Stimulated activated CD8-positive, alpha-beta memory T cell treated with anti-CD3 and anti-CD28 coated beads, Interleukin-15, amount 100 ng/mL, for 1 hour (primary cell): ENCODE measurements at regions not wholly inside any gene's neighbourhood (a gene's known extent, or its start where the extent isn't known, plus 50 kb on each side); places are given as distances from the start of the nearest gene placed in this dataset.
"Not testable (repeated sequence)": the region's sequence is repeated elsewhere in the genome, so short reads cannot be mapped to it uniquely, and the experiment has no call there.

Source experiments
- DNase-seq: peaks from one replicate; pipeline ENCODE4 v3.0.0-alpha.2; 2020; ENCODE audit warnings: low read depth

- no peak for DNase-seq
Measured at GRCh38 chr1:30123896-30124295, 599.5 kb downstream of the MATN1 start.

- DNase-seq: no peak
Measured at GRCh38 chr1:30123036-30123435, 600.3 kb downstream of the MATN1 start.

GRCh38 chr1:30120245-30121000 is 603.0 kb downstream of the MATN1 start:
- DNase-seq: no peak

- no peak for DNase-seq
Measured at GRCh38 chr1:30117685-30118084, 605.7 kb downstream of the MATN1 start.

GRCh38 chr1:30111431-30111830 is 612.0 kb downstream of the MATN1 start:
- DNase-seq: no peak

DNA sequence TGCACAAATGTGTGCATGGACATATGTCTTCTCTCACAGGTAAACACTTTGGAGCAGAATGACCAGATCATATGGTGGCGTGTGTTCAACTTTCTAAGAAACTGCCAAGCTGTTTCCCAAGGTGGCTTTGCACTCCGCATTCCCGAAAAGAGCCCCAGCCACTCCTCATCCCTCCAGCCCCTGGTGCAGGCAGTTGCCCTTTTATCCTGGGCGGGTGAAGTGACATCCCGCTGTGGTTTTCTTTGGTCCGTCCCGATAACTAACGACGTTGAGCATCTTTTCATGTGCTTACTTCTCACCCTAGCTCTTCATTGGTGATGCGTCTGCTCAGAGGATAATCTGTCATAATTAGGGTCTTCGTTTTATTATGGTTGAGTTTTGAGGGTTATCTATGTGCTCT is 612.5 kb downstream of the MATN1 start:
- no peak for DNase-seq

- DNase-seq: no peak
Measured at GRCh38 chr1:30109853-30110252, 613.5 kb downstream of the MATN1 start.

- no peak for DNase-seq
Measured at GRCh38 chr1:30108186-30108585, 615.2 kb downstream of the MATN1 start.

DNA sequence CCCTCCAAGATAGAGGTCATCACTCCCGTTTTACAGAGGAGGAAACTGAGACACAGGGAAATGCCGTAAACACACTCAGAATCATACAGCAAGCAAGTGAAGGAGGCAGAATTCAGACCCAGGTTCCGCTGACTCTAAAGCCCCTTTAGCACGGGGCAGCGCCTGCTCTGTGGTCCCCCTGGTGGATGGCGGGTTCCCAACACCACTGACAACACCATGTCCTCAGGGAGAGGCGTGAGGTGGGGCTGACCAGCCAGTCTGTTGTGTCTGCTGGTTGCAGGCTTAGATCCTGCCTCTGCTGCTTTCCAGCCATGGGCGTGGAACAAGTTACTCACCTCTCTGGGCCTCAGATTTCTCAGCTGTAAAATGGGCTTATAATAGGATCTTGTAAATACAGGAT is 617.3 kb downstream of the MATN1 start:
- no peak for DNase-seq

DNA sequence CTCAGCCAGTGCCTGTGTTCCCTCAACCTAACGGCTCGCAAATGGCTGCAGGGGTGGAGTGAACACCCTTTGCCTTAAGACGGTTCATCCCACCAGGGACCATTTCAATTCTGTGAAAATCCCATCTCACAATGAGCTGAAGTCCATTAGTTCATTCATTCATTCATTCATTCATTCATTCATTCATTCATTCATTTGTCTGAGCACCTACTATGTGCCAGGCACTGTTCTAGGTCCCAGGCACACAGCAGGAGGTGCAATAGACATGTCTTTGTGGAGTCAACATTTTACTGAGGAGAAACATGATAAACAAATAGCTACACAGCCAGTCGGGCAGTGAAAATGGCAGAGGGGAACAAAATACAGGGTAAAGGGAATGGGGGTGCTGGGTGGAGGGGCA is 618.8 kb downstream of the MATN1 start:
- no peak for DNase-seq

GRCh38 chr1:30103708-30104411 is 619.5 kb downstream of the MATN1 start:
- no peak for DNase-seq

DNA sequence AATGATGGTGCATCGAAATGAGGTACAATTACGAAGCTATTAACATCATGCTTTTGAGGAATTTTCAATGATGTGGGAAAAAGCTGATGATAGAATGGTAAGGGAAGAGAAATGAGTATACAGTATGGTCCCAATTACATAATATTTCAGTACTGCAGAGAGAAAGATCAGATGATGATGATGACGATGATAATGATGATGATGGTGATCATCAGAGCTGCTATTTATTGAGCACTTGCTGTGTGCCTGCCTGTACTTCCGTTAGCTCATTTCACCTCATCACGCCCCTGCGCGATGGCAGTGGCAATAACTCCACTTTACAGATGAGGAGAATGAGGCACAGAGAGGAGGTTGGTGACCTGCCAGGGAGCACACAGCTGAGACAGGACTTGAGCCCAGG is 620.8 kb downstream of the MATN1 start:
- no peak for DNase-seq

DNA sequence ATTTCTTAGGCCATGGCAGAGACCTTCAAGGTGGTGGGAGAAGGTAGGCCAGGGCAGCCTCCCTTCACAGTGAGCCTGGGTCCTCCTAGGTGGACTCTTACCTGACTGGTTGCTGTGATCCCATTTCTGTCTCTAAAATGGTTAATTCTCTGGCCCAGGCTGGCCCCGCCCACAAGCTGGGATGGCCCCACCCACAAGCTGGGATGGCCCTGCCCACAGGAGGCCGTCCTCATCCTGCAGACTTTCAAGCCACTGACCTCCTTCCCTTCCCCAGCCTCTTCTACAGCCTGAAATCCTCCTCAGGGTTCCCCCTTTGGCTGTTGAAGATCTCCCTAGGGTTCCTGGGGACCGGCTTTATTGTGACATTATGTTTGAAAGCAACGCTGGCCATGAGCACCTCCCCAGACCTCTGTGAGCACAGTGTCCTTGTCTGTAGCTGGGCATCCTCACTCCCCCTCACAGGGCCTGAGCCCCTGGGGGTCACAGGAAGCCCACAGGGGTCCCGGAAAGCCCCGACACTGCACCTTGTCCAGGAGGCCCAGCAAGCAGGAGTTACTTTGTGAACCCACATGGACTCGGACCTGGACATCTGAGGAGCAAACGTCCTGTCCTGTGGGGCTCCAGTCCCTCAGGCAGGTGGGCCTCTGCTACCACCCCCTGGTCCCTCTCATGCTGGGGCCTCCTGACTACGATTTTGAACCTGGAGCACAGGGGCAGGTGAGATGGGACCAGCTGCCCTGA is 621.7 kb downstream of the MATN1 start:
- DNase-seq: no peak

- DNase-seq: no peak
Measured at GRCh38 chr1:30101016-30101415, 622.4 kb downstream of the MATN1 start.

GRCh38 chr1:30100524-30100862 is 622.9 kb downstream of the MATN1 start:
- DNase-seq: no peak

GRCh38 chr1:30099587-30100523 is 623.5 kb downstream of the MATN1 start:
- no peak for DNase-seq

GRCh38 chr1:30097851-30098250 is 625.5 kb downstream of the MATN1 start:
- not testable (repeated sequence) for DNase-seq

DNA sequence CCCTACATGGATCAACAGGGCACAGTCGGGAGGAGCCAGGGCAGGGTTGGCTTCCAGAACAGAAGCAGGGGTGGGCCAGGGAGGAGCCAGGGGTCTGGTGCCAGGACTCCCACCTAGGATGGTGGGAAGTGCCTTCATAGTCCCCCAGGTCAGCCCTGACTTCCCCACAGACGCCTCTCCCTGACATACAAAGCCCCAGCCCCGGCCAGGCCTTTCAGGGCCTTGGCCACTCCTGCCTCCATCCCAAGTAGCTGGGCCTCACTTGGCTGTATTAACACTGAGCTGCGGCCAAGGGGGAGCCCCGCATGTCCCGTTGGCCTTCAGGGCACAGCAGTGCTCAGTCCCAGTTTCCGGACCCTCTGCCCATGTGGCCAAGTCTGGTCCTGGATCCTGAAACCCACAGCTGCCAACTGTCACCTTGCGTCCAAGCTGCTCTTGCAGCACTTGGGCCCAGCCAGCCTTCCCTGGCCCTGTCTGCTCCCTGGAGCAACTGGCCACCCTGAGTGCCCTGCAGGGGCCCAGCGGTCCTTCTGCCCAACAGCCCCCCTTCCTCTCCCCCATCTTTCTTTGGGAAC is 627.8 kb downstream of the MATN1 start:
- no peak for DNase-seq

DNA sequence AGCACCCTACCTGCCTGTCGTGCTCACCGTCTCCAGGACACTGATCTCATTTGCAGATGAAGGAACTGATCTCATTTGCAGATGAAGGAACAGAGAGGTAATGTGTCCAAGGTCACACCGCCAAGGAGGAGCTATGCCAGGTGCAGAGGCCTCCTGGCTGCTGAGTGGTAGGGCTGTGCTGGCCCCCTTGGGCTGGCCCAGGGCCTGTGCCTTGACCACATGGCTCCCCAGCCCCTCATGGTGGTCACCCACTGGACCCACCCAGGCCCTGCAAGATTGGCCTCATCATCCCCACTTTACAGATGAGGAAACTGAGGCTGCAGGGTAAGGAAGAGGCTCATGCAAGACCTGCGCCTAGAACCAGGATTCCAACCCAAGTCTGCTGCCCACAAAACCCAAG is 628.3 kb downstream of the MATN1 start:
- no peak for DNase-seq

DNA sequence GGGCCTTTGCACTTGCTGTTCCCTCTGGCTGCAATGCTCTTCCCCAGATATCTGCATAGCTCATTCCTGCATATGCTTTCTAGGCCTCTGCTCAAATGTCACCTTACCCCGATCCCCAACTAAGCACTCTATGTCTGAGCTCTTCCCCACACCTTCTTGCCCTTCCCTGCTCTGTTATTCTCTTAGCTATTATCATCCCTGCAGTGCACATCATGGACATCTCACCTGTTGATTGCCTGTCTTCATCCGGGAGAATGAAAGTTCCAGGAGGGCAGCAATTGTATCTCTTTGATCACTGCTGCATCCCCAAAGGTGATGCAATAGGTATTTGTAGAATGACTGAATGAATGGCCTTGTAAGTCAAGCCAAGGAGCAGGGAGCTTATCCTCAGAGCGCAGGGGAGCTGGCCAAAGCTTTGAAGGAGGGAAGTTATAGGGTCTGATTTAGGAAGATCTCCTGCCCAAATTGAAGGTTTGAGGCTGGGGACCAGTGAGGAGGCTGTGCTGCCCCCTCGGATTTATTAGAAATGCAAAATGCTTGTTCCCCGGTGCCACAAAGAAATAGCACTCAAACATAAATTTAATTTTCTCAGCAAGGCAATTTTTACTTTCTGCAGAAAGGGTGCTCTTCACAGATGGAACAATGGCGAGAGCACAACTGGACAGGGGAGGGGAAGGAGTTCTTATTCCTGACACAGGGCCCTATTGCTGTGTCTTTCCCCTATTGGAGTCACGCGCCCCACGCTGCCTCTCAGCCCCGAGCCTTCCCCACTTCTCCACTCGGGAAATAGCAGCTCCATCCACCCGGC is 631.1 kb downstream of the MATN1 start:
- DNase-seq: no peak
